DND-41 (cell line): ENCODE measurements at regions not wholly inside any gene's neighbourhood (a gene's known extent, or its start where the extent isn't known, plus 50 kb on each side); places are given as distances from the start of the nearest gene placed in this dataset.

Experiments used
- ATAC-seq: fragments of 200-7000 bp; cut with Tn5 transposase; 3 replicates; pipeline ENCODE4 v1.9.1; 2021; ENCODE audit warnings: low read depth; ENCODE audit not compliant: insufficient read depth
- DNase-seq: peaks from one replicate; pipeline ENCODE4 v3.0.0-alpha.2; 2020
- H2AFZ ChIP-seq: 2 replicates; pipeline ENCODE4 v1.6.0; 2012; ENCODE audit warnings: low read depth, low read length
- H3K27ac ChIP-seq: 2 replicates; pipeline ENCODE4 v1.5.1; 2012; ENCODE audit warnings: low read length, inconsistent platforms
- H3K27me3 ChIP-seq: fragments of 200-600 bp; sonication (generic); 2 replicates; pipeline ENCODE4 v1.6.0; 2012; ENCODE audit warnings: low read length, mild to moderate bottlenecking, inconsistent platforms; ENCODE audit not compliant: insufficient read depth, poor library complexity
- H3K36me3 ChIP-seq: 2 replicates; pipeline ENCODE4 v1.5.1; 2012; ENCODE audit warnings: low read length, inconsistent platforms; ENCODE audit not compliant: insufficient read depth
- H3K4me1 ChIP-seq: 2 replicates; pipeline ENCODE4 v1.5.1; 2012; ENCODE audit warnings: mild to moderate bottlenecking, low read length; ENCODE audit not compliant: insufficient read depth
- H3K4me2 ChIP-seq: 2 replicates; pipeline ENCODE4 v1.6.0; 2012; ENCODE audit warnings: mild to moderate bottlenecking, moderate library complexity, low read length, inconsistent platforms; ENCODE audit not compliant: insufficient read depth
- H3K4me3 ChIP-seq, 2 experiments: fragments of 200-600 bp in 1 of 2; shearing (Covaris generic) in 1 of 2; 2 replicates each; pipeline ENCODE4 v1.5.1; 2012 to 2016; ENCODE audit warnings: inconsistent platforms in 2 of 2, low read length in 2 of 2, mild to moderate bottlenecking in 2 of 2, low read depth in 1 of 2, moderate library complexity in 1 of 2
- H3K79me2 ChIP-seq: 2 replicates; pipeline ENCODE4 v1.6.0; 2012; ENCODE audit warnings: low read length, inconsistent platforms; ENCODE audit not compliant: insufficient read depth
- H3K9ac ChIP-seq: 2 replicates; pipeline ENCODE4 v1.6.0; 2012; ENCODE audit warnings: low read depth, mild to moderate bottlenecking, inconsistent platforms, low read length, moderate library complexity
- H3K9me3 ChIP-seq: 2 replicates; pipeline ENCODE4 v1.5.1; 2012; ENCODE audit warnings: low read length, moderate library complexity, mild to moderate bottlenecking, inconsistent platforms; ENCODE audit not compliant: insufficient read depth, severe bottlenecking
- H4K20me1 ChIP-seq: 2 replicates; pipeline ENCODE4 v1.6.0; 2012; ENCODE audit warnings: low read length; ENCODE audit not compliant: insufficient read depth
- EZH2 ChIP-seq: IDR thresholded peaks from 3 replicates; pipeline ENCODE4 v1.6.1; 2012; ENCODE audit warnings: borderline replicate concordance, low read depth, mild to moderate bottlenecking, moderate library complexity, low read length, inconsistent platforms; ENCODE audit not compliant: severe bottlenecking
- TF ChIP-seq, protein P1 (sequence below): IDR thresholded peaks from 2 replicates; pipeline ENCODE4 v1.5.1; 2012; ENCODE audit warnings: borderline replicate concordance, low read length, moderate library complexity, mild to moderate bottlenecking; ENCODE audit not compliant: poor library complexity, severe bottlenecking; ENCODE audit errors: extremely low read depth

DNA sequence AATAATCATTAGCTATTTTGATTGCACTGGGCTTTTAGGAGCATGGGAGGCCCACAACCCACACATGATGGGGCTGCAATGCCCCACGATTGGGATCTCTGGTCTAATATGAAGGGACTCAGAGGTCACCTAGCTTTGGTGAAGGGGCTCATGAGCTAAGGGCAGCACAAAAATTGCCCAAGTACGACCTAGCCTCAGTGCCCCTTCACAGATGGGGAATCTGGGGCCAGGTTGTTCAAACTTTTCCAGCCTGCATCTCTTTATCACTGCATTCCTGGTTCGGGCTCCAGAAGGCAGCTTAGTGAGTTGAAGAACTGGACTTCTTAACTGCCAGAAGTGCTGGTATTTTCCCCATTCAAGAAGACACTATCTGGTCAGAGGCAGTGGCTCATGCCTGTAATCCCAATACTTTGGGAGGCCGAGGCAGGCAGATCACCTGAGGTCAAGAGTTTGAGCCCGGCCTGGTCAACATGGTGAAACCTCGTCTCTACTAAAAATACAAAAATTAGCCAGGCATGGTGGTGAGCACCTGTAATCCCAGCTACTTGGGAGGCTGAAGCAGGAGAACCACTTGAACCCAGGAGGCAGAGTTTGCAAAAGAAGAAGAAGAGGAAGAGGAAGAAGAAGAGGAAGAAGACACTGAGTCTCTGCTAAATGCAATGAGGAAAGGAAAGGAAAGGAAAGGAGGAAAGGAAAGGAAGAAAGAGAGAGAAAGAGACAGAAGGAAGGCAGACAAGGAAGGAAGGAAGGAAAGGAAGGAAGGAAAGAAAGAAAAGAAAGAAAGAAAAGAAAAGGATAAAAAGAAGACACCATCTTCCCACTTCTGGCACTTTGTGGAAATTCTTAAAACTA lies 258.5 kb upstream of the IRF2BP2 start:
- no peak overlapping the region for H3K9ac ChIP-seq
- no peak for TF ChIP-seq EZH2
- TF ChIP-seq, protein P1, sequence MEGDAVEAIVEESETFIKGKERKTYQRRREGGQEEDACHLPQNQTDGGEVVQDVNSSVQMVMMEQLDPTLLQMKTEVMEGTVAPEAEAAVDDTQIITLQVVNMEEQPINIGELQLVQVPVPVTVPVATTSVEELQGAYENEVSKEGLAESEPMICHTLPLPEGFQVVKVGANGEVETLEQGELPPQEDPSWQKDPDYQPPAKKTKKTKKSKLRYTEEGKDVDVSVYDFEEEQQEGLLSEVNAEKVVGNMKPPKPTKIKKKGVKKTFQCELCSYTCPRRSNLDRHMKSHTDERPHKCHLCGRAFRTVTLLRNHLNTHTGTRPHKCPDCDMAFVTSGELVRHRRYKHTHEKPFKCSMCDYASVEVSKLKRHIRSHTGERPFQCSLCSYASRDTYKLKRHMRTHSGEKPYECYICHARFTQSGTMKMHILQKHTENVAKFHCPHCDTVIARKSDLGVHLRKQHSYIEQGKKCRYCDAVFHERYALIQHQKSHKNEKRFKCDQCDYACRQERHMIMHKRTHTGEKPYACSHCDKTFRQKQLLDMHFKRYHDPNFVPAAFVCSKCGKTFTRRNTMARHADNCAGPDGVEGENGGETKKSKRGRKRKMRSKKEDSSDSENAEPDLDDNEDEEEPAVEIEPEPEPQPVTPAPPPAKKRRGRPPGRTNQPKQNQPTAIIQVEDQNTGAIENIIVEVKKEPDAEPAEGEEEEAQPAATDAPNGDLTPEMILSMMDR: no peak
- no peaks in the 10 kb centered on the region for H3K36me3 ChIP-seq
- H3K79me2 ChIP-seq: no peaks in the 10 kb centered on the region
- H3K27me3 ChIP-seq: no peaks in the 10 kb centered on the region
- no peak overlapping the region for H3K4me2 ChIP-seq
- no peak overlapping the region for H3K27ac ChIP-seq
- H4K20me1 ChIP-seq: no peaks in the 10 kb centered on the region
- no peak overlapping the region for H3K4me3 ChIP-seq
- ATAC-seq (no peak), DNase-seq (no peak)
- H2AFZ ChIP-seq: no peak overlapping the region
- H3K9me3 ChIP-seq: no peaks in the 10 kb centered on the region
- H3K4me1 ChIP-seq: no peaks in the 10 kb centered on the region

- ATAC-seq (no peak), DNase-seq (no peak)
- Histone ChIP-seq H3K9me3 (no peaks in the 10 kb centered on the region), H3K4me2 (no peak overlapping the region), H2AFZ (no peak overlapping the region), H3K27ac (no peak overlapping the region), H3K9ac (no peak overlapping the region), H3K4me3 (no peak overlapping the region), H3K79me2 (no peaks in the 10 kb centered on the region), H3K27me3 (no peaks in the 10 kb centered on the region), H4K20me1 (no peaks in the 10 kb centered on the region), H3K36me3 (no peaks in the 10 kb centered on the region), H3K4me1 (no peaks in the 10 kb centered on the region)
- TF ChIP-seq, protein P1: no peak
- no peak for TF ChIP-seq EZH2
Observed at GRCh38 chr1:234866007-234866866, 256.3 kb upstream of the IRF2BP2 start.

- no peak overlapping the region; the same call in 1 of the 2 replicates for H2AFZ ChIP-seq
- H3K27ac ChIP-seq: no peak overlapping the region
- H3K9me3 ChIP-seq: no peaks in the 10 kb centered on the region
- no peak overlapping the region for H3K4me3 ChIP-seq
- H3K36me3 ChIP-seq: no peaks in the 10 kb centered on the region
- no peak overlapping the region for H3K9ac ChIP-seq
- ATAC-seq (no peak), DNase-seq (no peak)
- H3K79me2 ChIP-seq: no peaks in the 10 kb centered on the region
- no peaks in the 10 kb centered on the region for H4K20me1 ChIP-seq
- H3K27me3 ChIP-seq: no peaks in the 10 kb centered on the region
- H3K4me2 ChIP-seq: no peak overlapping the region
- TF ChIP-seq, protein P1: no peak
- TF ChIP-seq EZH2: no peak
- H3K4me1 ChIP-seq: no peaks in the 10 kb centered on the region
Observed at GRCh38 chr1:234865171-234866006, 255.4 kb upstream of the IRF2BP2 start.
